ENCODE measurements at regions not wholly inside any gene's neighbourhood (a gene's known extent, or its start where the extent isn't known, plus 50 kb on each side); places are given as distances from the start of the nearest gene placed in this dataset.

GRCh38 chr18:41713969-41714825 lies 240.8 kb upstream of the PIK3C3 start:
- no peak for DNase-seq (ENCODE audit: extremely low spot score)
- ChIA-PET CTCF (no interaction called here), POLR2A (interaction anchor here (1.0 kb wide), 2 partner anchors 9 to 13 kb away, joined by 4 read pairs; no protein-coding TSS in a partner anchor)
- TF ChIP-seq BHLHE40 (IDR thresholded peaks at IDR 0.05; ENCODE audit: borderline replicate concordance), result no peak
- no peak for TF ChIP-seq ARNT (IDR thresholded peaks at IDR 0.05)

DNA sequence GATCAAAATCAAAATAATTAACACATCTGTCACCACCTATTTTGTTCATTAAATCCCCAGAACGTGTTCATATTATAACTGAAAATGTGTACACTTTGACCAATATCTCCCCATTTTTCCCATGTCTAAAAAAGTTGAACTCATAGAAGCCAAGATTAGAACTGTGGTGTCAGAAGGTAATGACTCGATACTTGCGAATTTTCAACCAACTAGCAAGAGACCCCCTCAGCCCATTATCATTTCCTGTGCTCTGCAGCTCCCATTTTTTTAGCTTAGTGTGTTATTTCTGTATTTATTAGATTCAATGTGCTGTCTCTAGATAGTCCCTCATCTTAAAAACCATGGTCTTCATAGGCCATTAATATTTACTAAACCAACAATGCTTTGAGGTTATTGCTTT lies 248.7 kb upstream of the PIK3C3 start:
- no peak for TF ChIP-seq ZNF384 (IDR thresholded peaks at IDR 0.05)
- no peak for TF ChIP-seq TARDBP (IDR thresholded peaks at IDR 0.05)
- TF ChIP-seq SUZ12 (IDR thresholded peaks at IDR 0.05), result no peak
- no peak for TF ChIP-seq ELF4 (IDR thresholded peaks at IDR 0.05)
- TF ChIP-seq FOXM1 (IDR thresholded peaks at IDR 0.05; ENCODE audit: borderline replicate concordance), result no peak
- no peak for TF ChIP-seq LEF1 (IDR thresholded peaks at IDR 0.05; ENCODE audit: borderline replicate concordance)
- no peak for TF ChIP-seq ARNT (IDR thresholded peaks at IDR 0.05)
- TF ChIP-seq HDGF (IDR thresholded peaks at IDR 0.05; ENCODE audit: borderline replicate concordance), result no peak
- no peak for TF ChIP-seq L3MBTL2 (conservative IDR thresholded peaks at IDR 0.05)
- no peak for TF ChIP-seq FOXA1 (IDR thresholded peaks at IDR 0.05)
- TF ChIP-seq BHLHE40 (IDR thresholded peaks at IDR 0.05; ENCODE audit: borderline replicate concordance), result no peak
- no peak for TF ChIP-seq FOXK2 (IDR thresholded peaks at IDR 0.05)
- TF ChIP-seq, protein P1, sequence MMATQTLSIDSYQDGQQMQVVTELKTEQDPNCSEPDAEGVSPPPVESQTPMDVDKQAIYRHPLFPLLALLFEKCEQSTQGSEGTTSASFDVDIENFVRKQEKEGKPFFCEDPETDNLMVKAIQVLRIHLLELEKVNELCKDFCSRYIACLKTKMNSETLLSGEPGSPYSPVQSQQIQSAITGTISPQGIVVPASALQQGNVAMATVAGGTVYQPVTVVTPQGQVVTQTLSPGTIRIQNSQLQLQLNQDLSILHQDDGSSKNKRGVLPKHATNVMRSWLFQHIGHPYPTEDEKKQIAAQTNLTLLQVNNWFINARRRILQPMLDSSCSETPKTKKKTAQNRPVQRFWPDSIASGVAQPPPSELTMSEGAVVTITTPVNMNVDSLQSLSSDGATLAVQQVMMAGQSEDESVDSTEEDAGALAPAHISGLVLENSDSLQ (IDR thresholded peaks at IDR 0.05), result no peak
- TF ChIP-seq CTBP1 (IDR thresholded peaks at IDR 0.05; ENCODE audit: borderline replicate concordance), result no peak
- no peak for TF ChIP-seq NFRKB (IDR thresholded peaks at IDR 0.05)
- TF ChIP-seq SP1 (IDR thresholded peaks at IDR 0.05), result no peak
- ChIA-PET POLR2A (no interaction called here), CTCF (no interaction called here)
- DNase-seq (ENCODE audit: extremely low spot score), result no peak

DNA sequence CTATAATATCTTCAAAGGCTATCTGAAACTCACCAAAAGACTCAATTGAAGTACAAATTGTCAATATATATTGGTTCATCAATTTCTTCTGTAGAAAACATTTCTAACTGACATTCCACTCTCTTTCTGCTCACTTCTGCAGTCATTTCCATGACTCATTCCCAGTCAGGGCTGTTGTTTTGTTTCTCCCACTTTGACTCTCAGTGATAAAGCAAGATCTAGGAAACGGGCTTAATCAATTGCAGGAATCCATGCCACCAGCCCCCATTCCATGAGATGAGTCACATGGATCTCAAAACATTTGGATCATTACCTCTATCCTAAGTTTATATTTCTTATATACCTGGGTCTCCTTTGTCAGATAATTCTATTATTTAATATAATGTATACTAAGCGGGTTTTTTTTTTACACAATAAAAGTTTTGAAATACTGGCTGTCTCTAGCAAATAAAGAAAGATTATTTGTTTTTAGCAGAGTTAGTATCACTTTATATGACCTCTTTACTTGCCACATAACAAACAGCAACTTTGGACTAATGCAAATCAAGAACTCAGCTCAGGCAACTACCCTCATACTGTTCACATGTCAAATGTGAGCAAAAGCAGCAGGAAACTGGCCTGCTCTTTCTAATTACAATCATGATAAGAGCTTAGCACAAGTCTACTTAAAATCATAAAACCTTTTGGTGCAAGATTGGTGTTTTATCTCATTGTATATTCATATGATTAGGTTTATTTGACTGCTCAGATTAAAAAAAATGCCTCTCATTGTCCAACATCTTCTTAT lies 251.1 kb upstream of the PIK3C3 start:
- POLR2A ChIA-PET, result no interaction called here
- DNase-seq (ENCODE audit: extremely low spot score), result no peak
- no peak for TF ChIP-seq ZNF384 (IDR thresholded peaks at IDR 0.05)
- TF ChIP-seq, protein P1 (IDR thresholded peaks at IDR 0.05), result no peak
- no peak for TF ChIP-seq FOXK2 (IDR thresholded peaks at IDR 0.05)
- TF ChIP-seq CTBP1 (IDR thresholded peaks at IDR 0.05; ENCODE audit: borderline replicate concordance), result no peak
- TF ChIP-seq BHLHE40 (IDR thresholded peaks at IDR 0.05; ENCODE audit: borderline replicate concordance), result no peak
- no peak for TF ChIP-seq ELF4 (IDR thresholded peaks at IDR 0.05)
- TF ChIP-seq NFRKB (IDR thresholded peaks at IDR 0.05), result no peak
- TF ChIP-seq TARDBP (IDR thresholded peaks at IDR 0.05), result no peak
- no peak for TF ChIP-seq SP1 (IDR thresholded peaks at IDR 0.05)
- no peak for TF ChIP-seq FOXM1 (IDR thresholded peaks at IDR 0.05; ENCODE audit: borderline replicate concordance)
- no peak for TF ChIP-seq HDGF (IDR thresholded peaks at IDR 0.05; ENCODE audit: borderline replicate concordance)
- no peak for TF ChIP-seq L3MBTL2 (conservative IDR thresholded peaks at IDR 0.05)
- no peak for TF ChIP-seq SUZ12 (IDR thresholded peaks at IDR 0.05)
- TF ChIP-seq LEF1 (IDR thresholded peaks at IDR 0.05; ENCODE audit: borderline replicate concordance), result no peak
- no peak for TF ChIP-seq ARNT (IDR thresholded peaks at IDR 0.05)
- no peak for TF ChIP-seq FOXA1 (IDR thresholded peaks at IDR 0.05)
- CTCF ChIA-PET, result no interaction called here

DNA sequence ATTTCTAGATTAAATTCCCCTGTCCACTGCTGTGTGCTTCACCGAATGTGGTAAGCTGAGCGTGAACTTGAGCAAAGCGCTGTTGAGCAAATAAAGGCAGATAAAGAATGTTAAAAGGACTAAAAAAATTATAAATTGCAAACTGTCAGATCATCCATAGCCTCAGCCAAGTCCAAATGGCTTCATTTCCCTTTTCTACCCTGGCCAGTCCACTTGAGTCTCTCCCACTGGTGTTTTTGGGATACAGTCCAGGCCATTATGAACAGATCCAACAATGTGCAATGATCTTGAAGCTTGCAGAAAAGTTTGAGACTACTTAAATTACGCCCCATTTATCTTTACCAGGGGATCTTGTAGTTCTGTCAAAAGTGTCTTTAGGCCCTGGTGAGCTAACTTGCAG lies 254.6 kb upstream of the PIK3C3 start:
- CTCF ChIA-PET, result no interaction called here
- DNase-seq (ENCODE audit: extremely low spot score), result no peak
- POLR2A ChIA-PET, result no interaction called here
- TF ChIP-seq L3MBTL2 (conservative IDR thresholded peaks at IDR 0.05) (no peak), SP1 (IDR thresholded peaks at IDR 0.05) (no peak), ARNT (IDR thresholded peaks at IDR 0.05) (no peak), TARDBP (IDR thresholded peaks at IDR 0.05) (no peak), BHLHE40 (IDR thresholded peaks at IDR 0.05; ENCODE audit: borderline replicate concordance) (no peak), FOXM1 (IDR thresholded peaks at IDR 0.05; ENCODE audit: borderline replicate concordance) (no peak), HDGF (IDR thresholded peaks at IDR 0.05; ENCODE audit: borderline replicate concordance) (no peak), ZNF384 (IDR thresholded peaks at IDR 0.05) (no peak), SUZ12 (IDR thresholded peaks at IDR 0.05) (no peak), NFRKB (IDR thresholded peaks at IDR 0.05) (no peak), CTBP1 (IDR thresholded peaks at IDR 0.05; ENCODE audit: borderline replicate concordance) (no peak), FOXK2 (IDR thresholded peaks at IDR 0.05) (no peak), ELF4 (IDR thresholded peaks at IDR 0.05) (no peak), FOXA1 (IDR thresholded peaks at IDR 0.05) (no peak)
- TF ChIP-seq, protein P1 (IDR thresholded peaks at IDR 0.05), result no peak

DNA sequence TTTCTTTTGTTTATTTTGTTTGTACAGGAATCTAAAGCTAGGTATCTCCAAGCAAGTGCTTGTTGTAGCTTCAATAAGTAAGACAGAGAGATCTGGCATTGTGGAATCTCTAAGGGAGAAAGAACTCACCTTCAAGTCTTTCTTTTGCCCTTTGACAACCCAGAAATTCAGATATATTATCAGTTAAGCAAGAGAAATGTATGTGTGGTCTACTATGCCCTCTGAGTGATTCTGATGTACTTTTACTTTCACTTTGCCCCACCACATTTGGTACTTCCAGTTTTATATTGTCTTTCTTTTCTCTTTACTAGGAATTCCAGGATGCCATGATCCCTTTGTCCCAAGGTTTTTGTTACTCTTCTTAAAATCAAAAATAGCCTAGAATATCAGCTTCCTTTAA lies 259.6 kb upstream of the PIK3C3 start:
- DNase-seq (ENCODE audit: extremely low spot score), result no peak
- TF ChIP-seq FOXA1 (IDR thresholded peaks at IDR 0.05) (no peak), TARDBP (IDR thresholded peaks at IDR 0.05) (no peak), FOXM1 (IDR thresholded peaks at IDR 0.05; ENCODE audit: borderline replicate concordance) (no peak), SUZ12 (IDR thresholded peaks at IDR 0.05) (no peak), HDGF (IDR thresholded peaks at IDR 0.05; ENCODE audit: borderline replicate concordance) (no peak), L3MBTL2 (conservative IDR thresholded peaks at IDR 0.05) (no peak), BHLHE40 (IDR thresholded peaks at IDR 0.05; ENCODE audit: borderline replicate concordance) (no peak), NFRKB (IDR thresholded peaks at IDR 0.05) (no peak), SP1 (IDR thresholded peaks at IDR 0.05) (no peak)
- ChIA-PET POLR2A (no interaction called here), CTCF (no interaction called here)

Measured in HEK293T (cell line).